LNCAP (cell line): ENCODE measurements at regions not wholly inside any gene's neighbourhood (a gene's known extent, or its start where the extent isn't known, plus 50 kb on each side); places are given as distances from the start of the nearest gene placed in this dataset.

ENCODE experiments used
- TF ChIP-seq, protein P1 (sequence below): fragments of 450-650 bp; IDR thresholded peaks from 2 replicates; pipeline ENCODE4 v1.5.1; 2017; ENCODE audit warnings: mild to moderate bottlenecking

DNA sequence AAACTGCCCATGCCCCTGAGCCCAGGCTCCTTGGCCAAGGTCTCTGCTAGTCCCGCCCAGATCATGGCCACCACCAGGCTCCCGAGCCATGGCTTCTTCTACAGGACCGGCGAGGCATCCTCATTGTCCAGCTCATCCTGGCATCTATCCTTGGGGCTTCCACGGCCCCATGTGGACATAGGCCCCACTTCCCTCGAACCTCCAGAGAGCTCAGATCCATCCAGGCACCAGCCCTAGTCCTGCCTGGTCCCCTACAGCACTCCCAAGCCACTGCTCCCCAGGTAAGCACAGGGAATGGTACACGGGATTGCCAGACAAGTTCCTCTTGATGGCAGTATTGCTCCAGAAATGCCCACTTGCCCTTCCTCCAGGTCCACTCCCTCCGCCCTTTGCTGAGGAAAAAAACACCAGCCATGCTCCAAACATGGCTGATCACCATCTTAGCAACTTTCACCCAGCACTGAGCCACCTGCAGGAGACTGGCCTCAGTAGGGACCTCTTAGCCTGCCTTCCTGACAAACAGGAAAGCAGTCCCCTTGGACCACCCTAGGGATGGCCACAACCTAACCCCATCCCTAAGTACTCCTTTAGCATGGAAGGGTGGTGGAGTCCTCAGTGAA is 272.1 kb upstream of the AGTR2 start:
- TF ChIP-seq, protein P1, sequence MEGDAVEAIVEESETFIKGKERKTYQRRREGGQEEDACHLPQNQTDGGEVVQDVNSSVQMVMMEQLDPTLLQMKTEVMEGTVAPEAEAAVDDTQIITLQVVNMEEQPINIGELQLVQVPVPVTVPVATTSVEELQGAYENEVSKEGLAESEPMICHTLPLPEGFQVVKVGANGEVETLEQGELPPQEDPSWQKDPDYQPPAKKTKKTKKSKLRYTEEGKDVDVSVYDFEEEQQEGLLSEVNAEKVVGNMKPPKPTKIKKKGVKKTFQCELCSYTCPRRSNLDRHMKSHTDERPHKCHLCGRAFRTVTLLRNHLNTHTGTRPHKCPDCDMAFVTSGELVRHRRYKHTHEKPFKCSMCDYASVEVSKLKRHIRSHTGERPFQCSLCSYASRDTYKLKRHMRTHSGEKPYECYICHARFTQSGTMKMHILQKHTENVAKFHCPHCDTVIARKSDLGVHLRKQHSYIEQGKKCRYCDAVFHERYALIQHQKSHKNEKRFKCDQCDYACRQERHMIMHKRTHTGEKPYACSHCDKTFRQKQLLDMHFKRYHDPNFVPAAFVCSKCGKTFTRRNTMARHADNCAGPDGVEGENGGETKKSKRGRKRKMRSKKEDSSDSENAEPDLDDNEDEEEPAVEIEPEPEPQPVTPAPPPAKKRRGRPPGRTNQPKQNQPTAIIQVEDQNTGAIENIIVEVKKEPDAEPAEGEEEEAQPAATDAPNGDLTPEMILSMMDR, result peak; percentile 37

DNA sequence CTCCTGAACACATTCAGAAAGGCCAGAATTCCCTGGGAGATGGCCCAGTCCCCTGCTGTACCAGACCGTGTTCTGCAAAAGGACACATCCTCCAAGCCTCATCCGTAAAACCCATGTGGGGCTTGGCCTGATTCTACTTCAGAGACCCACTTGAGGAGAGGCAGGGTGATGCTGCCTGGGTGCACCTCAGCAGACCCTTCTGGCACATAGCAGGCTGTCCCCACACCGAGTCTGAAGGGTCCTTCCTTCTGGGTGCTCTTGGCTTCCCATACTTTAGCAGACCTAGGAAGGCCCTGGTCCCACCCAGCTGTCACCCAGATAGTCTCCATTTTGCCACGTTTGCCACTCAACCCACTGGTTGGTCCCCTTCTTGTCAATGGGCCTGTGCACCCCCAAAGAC is 270.1 kb upstream of the AGTR2 start:
- TF ChIP-seq, protein P1, result no peak

DNA sequence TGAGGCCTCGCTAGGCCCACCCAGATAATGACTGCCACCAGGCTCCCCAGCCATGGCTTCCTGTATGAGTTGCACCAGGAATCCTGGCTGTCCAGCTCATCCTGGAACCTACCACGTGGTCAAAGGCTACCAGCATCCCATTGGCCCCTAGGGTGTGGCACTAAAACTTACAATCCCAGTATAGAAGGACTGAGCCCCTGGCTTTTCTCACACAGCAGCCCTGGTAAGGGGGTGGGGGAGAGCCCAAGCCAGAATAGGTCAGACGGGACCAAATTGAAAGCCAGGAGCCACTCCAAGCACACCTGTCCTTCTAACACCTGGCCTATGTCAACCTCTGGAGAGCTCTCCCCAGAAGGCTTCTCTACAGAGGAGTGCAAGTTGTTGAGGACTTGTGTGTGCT is 269.3 kb upstream of the AGTR2 start:
- TF ChIP-seq, protein P1, result no peak

DNA sequence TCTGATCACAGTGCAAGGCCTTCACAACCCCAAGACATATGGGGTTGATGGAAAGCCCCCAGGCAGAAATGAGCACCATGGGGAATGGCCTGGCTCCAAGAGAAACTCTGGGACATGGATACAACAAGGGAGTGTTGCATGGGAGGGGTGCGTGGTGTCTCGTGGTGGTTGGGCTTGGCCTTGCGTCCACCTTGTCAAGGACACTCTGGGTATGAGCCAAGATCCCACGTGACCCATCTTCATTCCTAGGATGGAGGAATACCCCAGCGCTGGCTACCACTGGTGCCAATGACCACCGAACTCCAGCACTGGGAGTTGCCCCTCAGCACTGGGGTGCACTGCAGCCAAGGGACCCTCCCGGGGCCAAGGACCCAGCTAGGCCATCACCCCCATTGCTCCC is 267.5 kb upstream of the AGTR2 start:
- TF ChIP-seq, protein P1, result no peak

DNA sequence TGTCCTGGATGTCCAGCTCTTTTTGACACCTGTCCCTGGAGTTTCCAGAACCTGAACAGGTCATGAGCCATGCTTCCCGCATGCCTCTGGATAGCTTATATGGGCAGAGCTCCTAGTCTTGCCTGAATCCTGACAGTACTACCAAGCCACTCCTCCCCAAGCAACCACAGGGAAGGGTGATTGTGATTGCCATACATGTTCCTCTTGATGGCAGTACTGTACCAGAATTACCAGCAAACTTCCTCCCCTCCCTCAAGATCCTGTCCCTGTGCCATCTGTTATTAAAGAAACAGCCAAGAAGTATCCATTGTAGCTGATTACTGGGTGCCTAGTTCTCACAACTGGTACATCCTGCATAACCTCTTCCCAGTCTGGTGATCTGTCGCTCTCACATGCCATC is 264.3 kb upstream of the AGTR2 start:
- TF ChIP-seq, protein P1, result no peak

DNA sequence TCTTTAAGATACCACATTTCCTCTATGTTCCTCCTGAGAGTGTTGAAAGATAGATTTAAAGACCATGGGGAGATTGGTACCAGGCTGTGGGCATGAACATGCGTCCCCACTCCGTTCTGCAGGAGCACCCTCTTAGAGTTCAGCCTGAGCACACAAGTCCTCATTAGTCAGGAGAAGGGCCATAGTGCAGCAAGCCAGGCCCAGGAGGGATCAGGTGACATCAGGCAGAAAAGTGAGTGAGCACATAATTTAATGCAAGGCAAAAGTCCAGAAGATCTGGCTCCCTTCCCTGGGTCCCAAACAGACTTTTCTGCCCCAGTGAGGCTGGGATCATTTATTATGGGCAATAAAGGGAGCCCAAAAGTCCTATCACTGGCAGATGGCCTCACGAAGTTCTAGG is 263.7 kb upstream of the AGTR2 start:
- TF ChIP-seq, protein P1, result no peak

DNA sequence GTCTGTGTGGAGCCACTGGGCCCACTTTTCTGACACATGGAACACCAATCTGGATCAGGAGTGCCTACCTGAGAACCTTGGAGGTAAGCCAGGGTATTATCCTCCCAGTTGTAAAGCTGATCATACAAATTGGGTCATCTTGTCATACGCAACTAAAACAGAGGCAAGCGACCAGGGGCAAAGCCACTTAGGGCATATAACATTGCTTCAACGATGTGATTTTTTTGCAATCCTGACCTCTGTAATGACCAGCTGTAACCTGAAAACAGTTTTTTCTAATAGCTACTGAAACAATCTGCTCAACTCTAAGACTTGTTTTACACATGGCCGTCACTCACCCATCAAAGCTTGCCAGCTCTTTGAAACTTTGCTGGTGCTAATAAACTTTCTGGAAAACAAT is 261.5 kb upstream of the AGTR2 start:
- TF ChIP-seq, protein P1, result no peak

DNA sequence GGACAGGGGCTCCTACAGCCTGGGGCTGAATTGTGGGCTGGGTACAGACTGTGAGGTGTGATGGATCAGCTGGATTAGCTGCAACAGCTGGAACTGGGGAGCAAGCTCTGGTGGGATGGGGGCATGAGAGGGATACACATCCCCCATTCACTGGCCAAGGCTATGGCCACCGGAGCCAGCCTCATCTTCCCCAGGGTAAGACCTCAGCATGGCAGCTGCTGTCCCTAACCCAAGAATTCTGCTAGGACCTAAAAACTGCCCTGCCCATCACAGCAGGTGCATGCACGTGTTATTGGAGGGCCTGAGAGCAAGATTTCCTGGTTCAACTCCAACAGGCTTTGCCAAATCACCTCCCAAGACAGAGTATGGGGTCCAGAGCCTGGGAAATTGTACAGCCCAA is 258.6 kb upstream of the AGTR2 start:
- TF ChIP-seq, protein P1, result no peak
